ENCODE measurements at regions not wholly inside any gene's neighbourhood (a gene's known extent, or its start where the extent isn't known, plus 50 kb on each side); places are given as distances from the start of the nearest gene placed in this dataset.

DNA sequence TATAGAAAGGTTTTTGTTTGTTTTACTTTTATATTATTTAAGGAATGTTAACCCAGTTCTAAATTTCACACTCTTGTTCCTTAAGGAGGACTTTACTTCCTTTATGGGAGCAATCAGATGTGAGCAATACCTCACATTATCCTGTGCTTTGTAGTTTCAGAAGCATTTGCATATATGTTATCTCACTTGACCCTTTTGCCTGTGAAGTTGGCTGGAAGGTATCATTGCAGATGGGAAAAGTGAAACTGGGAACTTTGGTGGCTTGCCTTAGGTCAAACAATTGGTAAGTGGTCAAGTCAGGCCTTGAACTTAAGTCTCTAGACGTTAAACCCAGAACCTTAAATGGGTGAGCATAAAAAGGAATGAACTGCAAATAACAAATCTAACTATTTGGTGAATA lies 90.6 kb downstream of the AREG start:
- no peaks in the 10 kb centered on the region for H3K27me3 ChIP-seq
- H3K4me1 ChIP-seq (replicated peaks in 1 of 2): no peaks in the 10 kb centered on the region
- WGBS, 4 donors: 71 to 85% (median 80%) methylated on average over 1 of the region's 1 CpG
- H3K4me3 ChIP-seq: no peak overlapping the region
- no peaks in the 10 kb centered on the region for H3K36me3 ChIP-seq (replicated peaks in 1 of 2)
- H3K9me3 ChIP-seq (replicated peaks in 1 of 3): no peaks in the 10 kb centered on the region
- intact Hi-C loops (cut with DNase I): no loop called here
- no peak overlapping the region for H3K27ac ChIP-seq
- no peak for TF ChIP-seq POLR2A (IDR thresholded peaks at IDR 0.05)
- TF ChIP-seq, protein P1, sequence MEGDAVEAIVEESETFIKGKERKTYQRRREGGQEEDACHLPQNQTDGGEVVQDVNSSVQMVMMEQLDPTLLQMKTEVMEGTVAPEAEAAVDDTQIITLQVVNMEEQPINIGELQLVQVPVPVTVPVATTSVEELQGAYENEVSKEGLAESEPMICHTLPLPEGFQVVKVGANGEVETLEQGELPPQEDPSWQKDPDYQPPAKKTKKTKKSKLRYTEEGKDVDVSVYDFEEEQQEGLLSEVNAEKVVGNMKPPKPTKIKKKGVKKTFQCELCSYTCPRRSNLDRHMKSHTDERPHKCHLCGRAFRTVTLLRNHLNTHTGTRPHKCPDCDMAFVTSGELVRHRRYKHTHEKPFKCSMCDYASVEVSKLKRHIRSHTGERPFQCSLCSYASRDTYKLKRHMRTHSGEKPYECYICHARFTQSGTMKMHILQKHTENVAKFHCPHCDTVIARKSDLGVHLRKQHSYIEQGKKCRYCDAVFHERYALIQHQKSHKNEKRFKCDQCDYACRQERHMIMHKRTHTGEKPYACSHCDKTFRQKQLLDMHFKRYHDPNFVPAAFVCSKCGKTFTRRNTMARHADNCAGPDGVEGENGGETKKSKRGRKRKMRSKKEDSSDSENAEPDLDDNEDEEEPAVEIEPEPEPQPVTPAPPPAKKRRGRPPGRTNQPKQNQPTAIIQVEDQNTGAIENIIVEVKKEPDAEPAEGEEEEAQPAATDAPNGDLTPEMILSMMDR (IDR thresholded peaks at IDR 0.05): no peak
- no peak for DNase-seq

DNA sequence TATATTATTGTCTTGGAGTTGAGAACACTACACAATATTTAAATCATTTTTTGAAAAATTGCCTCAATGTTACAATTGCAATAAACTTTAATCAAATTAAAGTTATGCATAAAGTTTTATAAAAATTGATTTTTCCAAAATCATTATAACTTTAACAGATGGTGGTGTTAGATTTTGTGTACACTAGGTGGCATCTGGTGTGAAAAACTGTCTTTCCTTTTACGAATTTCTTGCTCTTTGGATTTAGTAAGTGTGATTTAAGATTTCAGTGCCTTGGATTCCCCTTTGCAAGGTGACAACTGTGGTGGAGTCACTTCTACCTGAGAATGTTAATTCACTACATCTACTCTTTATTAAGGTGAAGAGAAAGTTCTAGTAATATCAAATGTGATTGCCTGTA lies 91.6 kb downstream of the AREG start:
- no peak overlapping the region for H3K27ac ChIP-seq
- no peaks in the 10 kb centered on the region for H3K36me3 ChIP-seq (replicated peaks in 1 of 2)
- H3K27me3 ChIP-seq: no peaks in the 10 kb centered on the region
- no peaks in the 10 kb centered on the region for H3K9me3 ChIP-seq (replicated peaks in 1 of 3)
- DNase-seq: no peak
- H3K4me3 ChIP-seq: no peak overlapping the region
- WGBS, 4 donors: 26 to 33% (median 31%) methylated on average over 1 of the region's 1 CpG
- TF ChIP-seq POLR2A (IDR thresholded peaks at IDR 0.05): no peak
- TF ChIP-seq, protein P1 (IDR thresholded peaks at IDR 0.05): peak in 1 of 6 experiments; percentile 26
- intact Hi-C loops (cut with DNase I): no loop called here
- H3K4me1 ChIP-seq (replicated peaks in 1 of 2): no peaks in the 10 kb centered on the region

DNA sequence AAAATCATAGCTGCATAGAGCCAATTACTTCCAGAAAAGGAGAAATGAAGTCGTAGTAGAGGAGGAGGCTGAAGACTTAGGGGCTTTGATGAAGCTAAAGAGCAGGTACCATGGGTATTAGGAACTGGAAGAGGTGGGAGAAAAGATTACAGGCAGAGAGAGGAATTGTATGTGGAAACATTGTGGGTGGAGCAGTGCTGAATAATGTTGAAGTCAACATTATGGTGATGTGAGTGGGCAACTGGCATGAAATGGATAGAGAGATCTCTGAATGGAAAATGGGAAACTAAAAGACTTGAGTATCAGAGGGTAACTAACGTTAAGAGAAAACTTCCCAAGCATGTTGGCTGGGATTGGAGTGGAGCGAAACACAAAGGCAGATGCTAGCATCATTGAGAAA lies 92.5 kb downstream of the AREG start:
- H3K27me3 ChIP-seq: no peaks in the 10 kb centered on the region
- TF ChIP-seq, protein P1 (IDR thresholded peaks at IDR 0.05): no peak
- no peak for TF ChIP-seq POLR2A (IDR thresholded peaks at IDR 0.05)
- H3K27ac ChIP-seq: no peak overlapping the region
- H3K9me3 ChIP-seq (replicated peaks in 1 of 3): no peaks in the 10 kb centered on the region
- H3K36me3 ChIP-seq (replicated peaks in 1 of 2): no peaks in the 10 kb centered on the region
- H3K4me1 ChIP-seq (replicated peaks in 1 of 2): no peaks in the 10 kb centered on the region
- no peak for DNase-seq
- no peak overlapping the region for H3K4me3 ChIP-seq
- 74 to 79% (median 75%) methylated on average over 3 of the region's 3 CpGs for WGBS, 4 donors
- intact Hi-C loops (cut with DNase I): no loop called here

DNA sequence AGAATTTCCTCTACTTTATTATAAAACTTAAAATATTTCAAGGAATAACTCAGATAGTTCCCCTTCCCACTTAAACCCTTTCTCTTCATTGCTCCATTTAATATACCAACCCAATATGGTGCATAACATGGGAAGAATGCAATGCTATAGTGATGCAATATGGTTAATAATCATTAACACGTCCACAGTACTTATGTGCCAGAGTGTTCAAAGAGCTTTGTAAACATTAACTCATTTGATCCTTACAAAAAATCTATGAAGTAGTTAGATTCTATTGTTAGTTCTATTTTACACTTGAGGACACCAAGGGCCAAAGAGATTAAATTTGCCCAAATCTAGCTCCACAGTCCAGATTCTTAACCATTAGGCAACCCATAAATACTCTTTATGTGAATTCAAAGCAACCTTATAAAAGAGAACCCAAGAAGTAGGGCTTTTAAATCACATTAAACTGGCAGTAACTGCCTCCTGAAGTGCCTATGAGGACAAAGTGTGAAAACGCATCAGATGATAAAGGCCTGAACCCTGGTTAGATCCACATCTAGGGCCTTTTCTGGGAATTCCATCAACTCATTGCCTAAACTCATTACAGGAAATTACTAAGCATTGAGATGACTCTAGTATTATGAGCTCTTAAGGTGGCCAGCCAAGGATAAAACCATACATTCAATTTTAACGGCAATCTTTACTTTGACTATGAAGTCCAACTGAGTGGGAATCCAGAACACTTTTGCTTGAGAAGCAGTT lies 94.3 kb downstream of the AREG start:
- no peak for DNase-seq
- peaks cover 0 to 1% of the 10 kb centered on the region in 2 donors for H3K4me1 ChIP-seq (replicated peaks in 1 of 2)
- no peaks in the 10 kb centered on the region for H3K36me3 ChIP-seq (replicated peaks in 1 of 2)
- no peaks in the 10 kb centered on the region for H3K9me3 ChIP-seq (replicated peaks in 1 of 3)
- no peak for TF ChIP-seq POLR2A (IDR thresholded peaks at IDR 0.05)
- TF ChIP-seq, protein P1 (IDR thresholded peaks at IDR 0.05): no peak
- H3K27me3 ChIP-seq: no peaks in the 10 kb centered on the region
- intact Hi-C loops (cut with DNase I): no loop called here
- WGBS, 4 donors: 82 to 84% (median 83%) methylated on average over 3 of the region's 3 CpGs
- H3K4me3 ChIP-seq: no peak overlapping the region
- no peak overlapping the region for H3K27ac ChIP-seq
